ENCODE measurements at regions not wholly inside any gene's neighbourhood (a gene's known extent, or its start where the extent isn't known, plus 50 kb on each side); places are given as distances from the start of the nearest gene placed in this dataset.

DNA sequence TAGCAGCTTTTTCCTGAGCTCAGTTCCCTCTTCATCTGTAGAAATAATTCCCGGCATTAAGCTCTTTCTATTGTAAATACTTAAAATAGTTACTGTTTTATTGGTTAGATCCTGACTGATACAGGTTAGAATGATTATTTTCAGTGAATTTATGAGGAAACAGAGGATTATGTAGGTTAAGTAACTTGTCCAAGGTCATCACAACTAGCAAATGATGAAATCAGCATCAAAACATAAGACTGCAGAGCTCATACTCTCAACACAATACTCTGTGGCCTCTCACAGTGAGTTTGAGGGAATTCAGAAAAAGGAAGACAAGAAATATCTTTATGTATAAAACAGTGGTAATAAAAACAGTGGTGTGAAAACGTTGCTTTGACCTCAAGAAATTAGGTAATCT, 113.2 kb upstream of the DLX2 start:
- TF ChIP-seq, protein P1, sequence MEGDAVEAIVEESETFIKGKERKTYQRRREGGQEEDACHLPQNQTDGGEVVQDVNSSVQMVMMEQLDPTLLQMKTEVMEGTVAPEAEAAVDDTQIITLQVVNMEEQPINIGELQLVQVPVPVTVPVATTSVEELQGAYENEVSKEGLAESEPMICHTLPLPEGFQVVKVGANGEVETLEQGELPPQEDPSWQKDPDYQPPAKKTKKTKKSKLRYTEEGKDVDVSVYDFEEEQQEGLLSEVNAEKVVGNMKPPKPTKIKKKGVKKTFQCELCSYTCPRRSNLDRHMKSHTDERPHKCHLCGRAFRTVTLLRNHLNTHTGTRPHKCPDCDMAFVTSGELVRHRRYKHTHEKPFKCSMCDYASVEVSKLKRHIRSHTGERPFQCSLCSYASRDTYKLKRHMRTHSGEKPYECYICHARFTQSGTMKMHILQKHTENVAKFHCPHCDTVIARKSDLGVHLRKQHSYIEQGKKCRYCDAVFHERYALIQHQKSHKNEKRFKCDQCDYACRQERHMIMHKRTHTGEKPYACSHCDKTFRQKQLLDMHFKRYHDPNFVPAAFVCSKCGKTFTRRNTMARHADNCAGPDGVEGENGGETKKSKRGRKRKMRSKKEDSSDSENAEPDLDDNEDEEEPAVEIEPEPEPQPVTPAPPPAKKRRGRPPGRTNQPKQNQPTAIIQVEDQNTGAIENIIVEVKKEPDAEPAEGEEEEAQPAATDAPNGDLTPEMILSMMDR (IDR thresholded peaks at IDR 0.05; ENCODE audit: borderline replicate concordance, extremely low read depth, low read length, poor library complexity, severe bottlenecking) = no peak
- no peak for TF ChIP-seq EZH2 (IDR thresholded peaks at IDR 0.05; ENCODE audit: borderline replicate concordance, low read depth, low read length, severe bottlenecking)
